ENCODE measurements at regions not wholly inside any gene's neighbourhood (a gene's known extent, or its start where the extent isn't known, plus 50 kb on each side); places are given as distances from the start of the nearest gene placed in this dataset.
"Not testable (repeated sequence)": the region's sequence is repeated elsewhere in the genome, so short reads cannot be mapped to it uniquely, and the experiment has no call there.

DNA sequence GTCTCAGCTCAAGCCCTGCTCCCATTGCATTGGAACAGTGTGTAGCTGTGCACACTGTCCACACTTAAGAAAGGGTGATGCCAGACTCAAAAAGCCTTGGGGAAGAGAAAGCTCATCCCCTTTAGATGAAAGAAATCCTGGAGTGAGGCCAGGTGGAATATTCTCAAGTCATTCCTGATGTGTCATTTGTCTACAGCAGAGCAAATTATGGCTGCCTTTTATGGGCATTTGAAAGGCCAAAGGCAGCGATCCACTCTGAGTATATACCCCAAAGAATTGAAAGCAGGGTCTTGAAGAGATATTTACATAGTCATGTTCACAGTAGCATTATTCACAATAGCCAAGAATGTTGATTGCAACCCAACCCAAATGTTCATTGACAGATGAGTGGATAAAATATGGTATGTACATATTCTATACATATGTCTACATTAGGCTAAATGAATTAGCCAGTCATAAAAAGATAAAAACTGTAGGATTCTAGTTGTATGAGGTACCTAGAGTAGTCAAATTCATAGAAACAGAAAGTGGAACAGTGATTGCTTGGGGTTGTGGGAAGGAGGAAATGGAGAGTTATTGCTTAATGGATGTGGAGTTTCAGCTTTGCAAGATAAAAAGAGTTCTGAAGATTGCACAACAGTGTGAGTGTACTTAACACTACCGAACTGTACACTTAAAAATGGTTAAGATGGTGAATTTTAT lies 214.9 kb downstream of the KCNRG start:
- ChIA-PET CTCF (interaction anchor here (0.6 kb wide), 1 partner anchor 155 kb away, joined by 3 read pairs; no protein-coding TSS in a partner anchor), POLR2A (interaction anchor here (1.5 kb wide), 1 partner anchor 15 kb away, joined by 5 read pairs; no protein-coding TSS in a partner anchor)
- peaks cover 3% of the 10 kb centered on the region for H3K36me3 Mint-ChIP-seq (ENCODE audit: low read depth)
- H3K9me3 Mint-ChIP-seq (ENCODE audit: low read depth), result peaks cover 6% of the 10 kb centered on the region
- no peak overlapping the region for H3K4me3 Mint-ChIP-seq
- peaks cover 27% of the 10 kb centered on the region for H3K27me3 Mint-ChIP-seq
- H3K4me1 Mint-ChIP-seq, result peaks cover 52% of the 10 kb centered on the region
- ATAC-seq (peak; percentile 50), DNase-seq (no peak)
- H3K27ac Mint-ChIP-seq, result no peak overlapping the region
- intact Hi-C loops (cut with DNase I, micrococcal nuclease), result loop anchor here (10.0 kb wide), 2 partner anchors 685 to 1345 kb away; no protein-coding TSS in a partner anchor

DNA sequence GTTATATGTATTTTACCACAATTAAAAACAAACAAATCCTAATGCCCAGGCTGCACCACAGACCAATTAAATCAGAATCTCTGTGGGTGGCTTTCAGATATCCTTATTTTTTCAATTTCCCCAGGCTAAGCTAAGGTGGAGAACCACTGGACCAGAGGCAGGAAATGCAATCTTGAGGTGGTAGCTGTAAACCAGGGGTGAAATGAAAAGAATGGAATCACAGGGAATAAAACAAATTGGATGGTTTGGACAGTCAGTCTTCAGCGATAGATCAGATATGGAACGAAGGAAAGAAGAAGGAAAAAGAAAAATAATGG lies 215.4 kb downstream of the KCNRG start:
- Mint-ChIP-seq H3K27ac (no peak overlapping the region), H3K27me3 (peaks cover 28% of the 10 kb centered on the region), H3K4me1 (peaks cover 54% of the 10 kb centered on the region), H3K4me3 (no peak overlapping the region), H3K9me3 (ENCODE audit: low read depth) (peaks cover 6% of the 10 kb centered on the region), H3K36me3 (ENCODE audit: low read depth) (peaks cover 3% of the 10 kb centered on the region)
- DNase-seq, result no peak
- intact Hi-C loops (cut with DNase I, micrococcal nuclease), result loop anchor here in 1 of 2 experiments (10.0 kb wide), 1 partner anchor 1346 kb away; no protein-coding TSS in a partner anchor
- ChIA-PET POLR2A (interaction anchor here (1.5 kb wide), 1 partner anchor 14 kb away, joined by 5 read pairs; no protein-coding TSS in a partner anchor), CTCF (interaction anchor here (0.6 to 1.2 kb wide), 2 partner anchors 11 to 156 kb away, joined by 3 read pairs; no protein-coding TSS in a partner anchor)
- no peak for ATAC-seq

DNA sequence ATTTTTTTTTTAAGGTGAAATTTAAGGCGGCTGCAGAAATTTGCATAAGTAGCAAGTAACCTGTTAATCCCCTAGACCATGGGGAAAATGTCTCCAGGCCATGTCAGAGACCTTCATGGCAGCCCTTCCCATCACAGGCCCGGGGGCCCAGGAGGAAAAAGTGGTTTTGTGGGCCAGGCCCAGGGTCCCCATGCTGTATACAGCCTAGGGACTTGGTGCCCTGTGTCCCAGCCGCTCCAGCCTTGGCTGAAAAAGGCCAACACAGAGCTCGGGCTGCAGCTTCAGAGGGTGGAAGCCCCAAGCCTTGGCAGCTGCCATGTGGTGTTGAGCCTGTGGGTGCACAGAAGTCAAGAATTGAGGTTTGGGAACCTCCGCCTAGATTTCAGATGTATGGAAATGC lies 218.3 kb downstream of the KCNRG start:
- H3K9me3 Mint-ChIP-seq (ENCODE audit: low read depth); POLR2A ChIA-PET; H3K27ac Mint-ChIP-seq; CTCF ChIA-PET; DNase-seq; H3K4me3 Mint-ChIP-seq; ATAC-seq; H3K36me3 Mint-ChIP-seq (ENCODE audit: low read depth): not testable (repeated sequence)
- peaks cover 53% of the 10 kb centered on the region for H3K4me1 Mint-ChIP-seq
- intact Hi-C loops (cut with DNase I, micrococcal nuclease), result loop anchor here in 1 of 2 experiments (10.0 kb wide), 1 partner anchor 1349 kb away; no protein-coding TSS in a partner anchor
- H3K27me3 Mint-ChIP-seq, result peaks cover 21% of the 10 kb centered on the region

DNA sequence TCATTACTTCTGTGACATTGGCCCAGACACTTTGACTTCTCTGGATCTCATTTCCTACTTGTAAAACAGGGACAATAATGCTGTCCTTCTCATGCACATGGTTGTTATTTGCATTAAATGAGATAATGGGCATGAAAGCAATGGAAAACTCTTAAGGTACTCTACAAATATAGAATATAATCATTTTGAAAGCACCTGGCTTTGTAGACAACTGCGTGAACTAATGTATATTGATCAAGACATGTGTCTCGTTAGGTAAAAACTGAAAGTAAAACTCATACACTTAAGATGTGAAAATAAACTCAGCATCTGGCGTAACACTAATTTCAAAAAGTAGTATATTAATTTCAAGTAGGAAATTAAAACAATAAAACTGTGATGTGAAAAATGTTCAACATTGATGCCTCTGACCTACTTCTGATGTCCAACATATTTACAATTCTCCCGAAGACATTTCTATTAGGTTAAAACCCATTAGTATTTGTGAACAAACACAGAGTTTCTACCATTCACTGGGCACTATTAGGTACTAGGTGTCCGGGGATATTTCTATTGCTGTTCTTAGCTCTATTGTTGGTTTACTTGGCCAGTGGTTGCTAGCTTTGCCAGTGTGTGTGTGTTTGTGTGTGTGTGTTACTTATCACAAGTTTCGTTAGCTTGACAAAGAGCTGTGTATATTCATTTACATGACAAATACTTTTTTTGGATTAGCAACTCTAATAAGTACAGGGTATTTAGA lies 220.5 kb downstream of the KCNRG start:
- POLR2A ChIA-PET, result interaction anchor here (1.6 kb wide), 1 partner anchor 9 kb away, joined by 7 read pairs; no protein-coding TSS in a partner anchor
- Mint-ChIP-seq H3K4me3 (peak overlapping the region; percentile 13), H3K27ac (no peak overlapping the region), H3K36me3 (ENCODE audit: low read depth) (peaks cover 3% of the 10 kb centered on the region), H3K9me3 (ENCODE audit: low read depth) (peaks cover 6% of the 10 kb centered on the region), H3K4me1 (peaks cover 55% of the 10 kb centered on the region), H3K27me3 (peaks cover 20% of the 10 kb centered on the region)
- DNase-seq, result no peak
- CTCF ChIA-PET, result interaction anchor here (0.5 to 1.5 kb wide), 5 partner anchors 9 to 201 kb away, joined by 3 read pairs; no protein-coding TSS in a partner anchor
- no peak for ATAC-seq
- intact Hi-C loops (cut with DNase I, micrococcal nuclease), result loop anchor here (2.0 to 10.0 kb wide), 8 partner anchors 103 to 1351 kb away; partner anchors contain the start of gene TRIM13 (in 2 of the 2)

GRCh38 chr13:50236898-50237318 lies 221.7 kb downstream of the KCNRG start:
- ChIA-PET POLR2A (interaction anchor here (1.4 to 1.6 kb wide), 2 partner anchors 8 to 12 kb away, joined by 6 to 7 read pairs; no protein-coding TSS in a partner anchor), CTCF (interaction anchor here (0.8 to 1.5 kb wide), 5 partner anchors 10 to 261 kb away, joined by 3 to 6 read pairs (median 3); no protein-coding TSS in a partner anchor)
- intact Hi-C loops (cut with DNase I, micrococcal nuclease), result loop anchor here (1.0 to 10.0 kb wide), 12 partner anchors 8 to 1352 kb away; partner anchors contain the start of gene TRIM13 (in 2 of the 2)
- ATAC-seq, result peak; percentile 92
- peaks cover 47% of the 10 kb centered on the region for H3K4me1 Mint-ChIP-seq
- peaks cover 3% of the 10 kb centered on the region for H3K36me3 Mint-ChIP-seq (ENCODE audit: low read depth)
- H3K4me3 Mint-ChIP-seq, result peak overlapping the region; percentile 47
- DNase-seq, result peak; percentile 60
- peaks cover 6% of the 10 kb centered on the region for H3K9me3 Mint-ChIP-seq (ENCODE audit: low read depth)
- H3K27ac Mint-ChIP-seq, result peak overlapping the region; percentile 74
- peaks cover 18% of the 10 kb centered on the region for H3K27me3 Mint-ChIP-seq

GRCh38 chr13:50238922-50239321 lies 223.7 kb downstream of the KCNRG start:
- H3K4me3 Mint-ChIP-seq, result no peak overlapping the region
- POLR2A ChIA-PET, result interaction anchor here (0.6 kb wide), 1 partner anchor 500 kb away, joined by 4 read pairs; no protein-coding TSS in a partner anchor

GRCh38 chr13:50241479-50241878 lies 226.2 kb downstream of the KCNRG start:
- Mint-ChIP-seq H3K4me1 (peaks cover 54% of the 10 kb centered on the region), H3K9me3 (ENCODE audit: low read depth) (no peaks in the 10 kb centered on the region), H3K27ac (no peak overlapping the region), H3K4me3 (no peak overlapping the region), H3K36me3 (ENCODE audit: low read depth) (no peaks in the 10 kb centered on the region), H3K27me3 (peaks cover 17% of the 10 kb centered on the region)
- POLR2A ChIA-PET, result no interaction called here
- ATAC-seq, result no peak
- DNase-seq, result no peak
- CTCF ChIA-PET, result interaction anchor here (0.9 kb wide), 1 partner anchor 10 kb away, joined by 3 read pairs; no protein-coding TSS in a partner anchor
- intact Hi-C loops (cut with DNase I, micrococcal nuclease), result no loop called here

More at GRCh38 chr13:50238922-50239321, 223.7 kb downstream of the KCNRG start:
- CTCF ChIA-PET, result interaction anchor here (0.7 to 1.2 kb wide), 5 partner anchors 13 to 112 kb away, joined by 3 to 5 read pairs (median 4); no protein-coding TSS in a partner anchor
- Mint-ChIP-seq H3K27ac (no peak overlapping the region), H3K4me1 (peaks cover 50% of the 10 kb centered on the region), H3K27me3 (peaks cover 21% of the 10 kb centered on the region), H3K9me3 (ENCODE audit: low read depth) (no peaks in the 10 kb centered on the region), H3K36me3 (ENCODE audit: low read depth) (no peaks in the 10 kb centered on the region)
- DNase-seq, result no peak
- intact Hi-C loops (cut with DNase I, micrococcal nuclease), result loop anchor here (5.0 to 10.0 kb wide), 5 partner anchors 107 to 1354 kb away; partner anchors contain the start of gene TRIM13 (in 2 of the 2)
- peak; percentile 48 for ATAC-seq

- DNase-seq (no peak), ATAC-seq (no peak)
- H3K27me3 Mint-ChIP-seq, result peaks cover 21% of the 10 kb centered on the region
- H3K4me3 Mint-ChIP-seq, result no peak overlapping the region
- ChIA-PET CTCF (interaction anchor here (0.7 kb wide), 2 partner anchors 17 to 117 kb away, joined by 3 to 4 read pairs; no protein-coding TSS in a partner anchor), POLR2A (no interaction called here)
- intact Hi-C loops (cut with DNase I, micrococcal nuclease), result loop anchor here (2.0 kb wide), 2 partner anchors 123 to 163 kb away; no protein-coding TSS in a partner anchor
- H3K9me3 Mint-ChIP-seq (ENCODE audit: low read depth), result no peaks in the 10 kb centered on the region
- no peaks in the 10 kb centered on the region for H3K36me3 Mint-ChIP-seq (ENCODE audit: low read depth)
- peaks cover 39% of the 10 kb centered on the region for H3K4me1 Mint-ChIP-seq
- H3K27ac Mint-ChIP-seq, result no peak overlapping the region
Measured at GRCh38 chr13:50243931-50244330, 228.7 kb downstream of the KCNRG start.

- DNase-seq (no peak), ATAC-seq (no peak)
- Mint-ChIP-seq H3K4me1 (peaks cover 36% of the 10 kb centered on the region), H3K27me3 (peaks cover 21% of the 10 kb centered on the region), H3K4me3 (no peak overlapping the region), H3K27ac (no peak overlapping the region), H3K36me3 (ENCODE audit: low read depth) (no peaks in the 10 kb centered on the region), H3K9me3 (ENCODE audit: low read depth) (no peaks in the 10 kb centered on the region)
- ChIA-PET CTCF (interaction anchor here (0.7 to 1.6 kb wide), 6 partner anchors 14 to 159 kb away, joined by 3 to 4 read pairs (median 3); no protein-coding TSS in a partner anchor), POLR2A (interaction anchor here (1.0 to 1.2 kb wide), 5 partner anchors 8 to 120 kb away, joined by 3 to 7 read pairs (median 5); no protein-coding TSS in a partner anchor)
- intact Hi-C loops (cut with DNase I, micrococcal nuclease), result loop anchor here (2.0 kb wide), 2 partner anchors 122 to 164 kb away; no protein-coding TSS in a partner anchor
Measured at GRCh38 chr13:50244355-50244712, 229.1 kb downstream of the KCNRG start.

GRCh38 chr13:50244713-50245574 lies 229.7 kb downstream of the KCNRG start:
- H3K27ac Mint-ChIP-seq, result no peak overlapping the region
- POLR2A ChIA-PET, result interaction anchor here (0.6 to 1.2 kb wide), 7 partner anchors 8 to 122 kb away, joined by 3 to 7 read pairs (median 4); no protein-coding TSS in a partner anchor
- intact Hi-C loops (cut with DNase I, micrococcal nuclease), result loop anchor here (1.0 to 2.0 kb wide), 6 partner anchors 8 to 164 kb away; no protein-coding TSS in a partner anchor

More at GRCh38 chr13:50244713-50245574, 229.7 kb downstream of the KCNRG start:
- DNase-seq (peak; percentile 80), ATAC-seq (peak; percentile 97)
- Mint-ChIP-seq H3K36me3 (ENCODE audit: low read depth) (no peaks in the 10 kb centered on the region), H3K27me3 (peaks cover 25% of the 10 kb centered on the region), H3K9me3 (ENCODE audit: low read depth) (no peaks in the 10 kb centered on the region), H3K4me1 (peaks cover 36% of the 10 kb centered on the region), H3K4me3 (no peak overlapping the region)
- CTCF ChIA-PET, result interaction anchor here (0.7 to 1.6 kb wide), 5 partner anchors 13 to 164 kb away, joined by 3 read pairs; no protein-coding TSS in a partner anchor

Measured in activated CD4-positive, alpha-beta T cell treated with anti-CD3 and anti-CD28 coated beads for 36 hours (primary cell).